ENCODE measurements at regions not wholly inside any gene's neighbourhood (a gene's known extent, or its start where the extent isn't known, plus 50 kb on each side); places are given as distances from the start of the nearest gene placed in this dataset.

DNA sequence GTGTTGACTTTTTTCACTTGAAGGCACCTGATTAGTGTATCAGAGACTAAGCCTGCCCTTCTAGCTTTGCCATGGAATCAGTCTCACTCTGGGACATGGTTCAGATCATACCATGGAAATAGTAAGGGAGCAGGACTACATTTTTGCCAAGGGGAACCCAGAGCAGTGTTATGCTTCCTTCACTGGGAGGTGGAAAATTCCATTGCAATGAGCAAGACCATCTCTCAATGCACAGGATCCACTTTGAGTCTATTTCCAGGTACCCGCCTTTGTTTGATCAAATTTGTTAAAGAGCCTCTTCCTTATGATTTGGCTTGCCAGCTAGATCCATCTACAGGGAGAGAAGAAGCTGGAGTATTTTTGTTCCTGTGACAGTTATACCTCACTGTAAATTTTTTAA is 395.8 kb downstream of the MTX2 start:
- ATAC-seq: peak; percentile 83
- CTCF ChIA-PET: interaction anchor here (1.3 kb wide), 1 partner anchor 11 kb away, joined by 7 read pairs; no protein-coding TSS in a partner anchor

GRCh38 chr2:176668912-176669311 is 399.7 kb downstream of the MTX2 start:
- Histone ChIP-seq H4K20me1 (ENCODE audit: low read length) (no peaks in the 10 kb centered on the region), H3K4me1 (ENCODE audit: insufficient read depth, low read length) (peaks cover 11% of the 10 kb centered on the region), H3K9me2 (replicated peaks; ENCODE audit: low read length) (no peaks in the 10 kb centered on the region), H3K27ac (ENCODE audit: low read length) (no peak overlapping the region), H3K36me3 (ENCODE audit: low read depth, low read length) (no peaks in the 10 kb centered on the region), H3K79me2 (ENCODE audit: low read length) (no peaks in the 10 kb centered on the region), H2AFZ (ENCODE audit: low read length) (no peak overlapping the region), H3K4me2 (ENCODE audit: low read length) (no peak overlapping the region), H3K27me3 (ENCODE audit: low read length) (peaks cover 8% of the 10 kb centered on the region; the same call in 1 of the 2 replicates), H3K4me3 (ENCODE audit: low read length) (no peak overlapping the region), H3F3A (ENCODE audit: low read length, unreplicated experiment) (no peaks in the 10 kb centered on the region), H3K9me3 (ENCODE audit: low read length) (no peaks in the 10 kb centered on the region), H3K9ac (ENCODE audit: low read length) (no peak overlapping the region)
- DNase-seq (no peak), ATAC-seq (no peak)
- intact Hi-C loops (cut with micrococcal nuclease): no loop called here
- TF ChIP-seq EZH2phosphoT487 (IDR thresholded peaks at IDR 0.05; ENCODE audit: borderline replicate concordance, low read length): no peak
- CTCF ChIA-PET: no interaction called here
- no TSS peak for BruUV-seq (replicated peaks)
- POLR2A ChIA-PET (ENCODE audit: unreplicated experiment): no interaction called here

More for the DNA sequence above, 395.8 kb downstream of the MTX2 start:
- POLR2A ChIA-PET (ENCODE audit: unreplicated experiment): no interaction called here
- no peak overlapping the region for H3K4me3 ChIP-seq (ENCODE audit: low read length)
- no peaks in the 10 kb centered on the region for H3K9me3 ChIP-seq (ENCODE audit: low read length)
- peaks cover 8% of the 10 kb centered on the region; the same call in 1 of the 2 replicates for H3K27me3 ChIP-seq (ENCODE audit: low read length)
- no peak overlapping the region for H2AFZ ChIP-seq (ENCODE audit: low read length)
- no peaks in the 10 kb centered on the region for H4K20me1 ChIP-seq (ENCODE audit: low read length)
- peak overlapping the region; percentile 40; the same call in 1 of the 2 replicates for H3K4me2 ChIP-seq (ENCODE audit: low read length)
- no TSS peak for BruUV-seq (replicated peaks)
- H3F3A ChIP-seq (ENCODE audit: low read length, unreplicated experiment): no peaks in the 10 kb centered on the region
- H3K4me1 ChIP-seq (ENCODE audit: insufficient read depth, low read length): peaks cover 11% of the 10 kb centered on the region
- no peaks in the 10 kb centered on the region for H3K79me2 ChIP-seq (ENCODE audit: low read length)
- no peak overlapping the region for H3K9ac ChIP-seq (ENCODE audit: low read length)
- H3K9me2 ChIP-seq (replicated peaks; ENCODE audit: low read length): no peaks in the 10 kb centered on the region
- peak; percentile 46 for DNase-seq
- intact Hi-C loops (cut with micrococcal nuclease): no loop called here
- TF ChIP-seq CTCF (conservative IDR thresholded peaks at IDR 0.05; ENCODE audit: low read depth, low read length) (no peak), EZH2 (IDR thresholded peaks at IDR 0.05; ENCODE audit: low read length, unreplicated experiment) (no peak), EZH2phosphoT487 (IDR thresholded peaks at IDR 0.05; ENCODE audit: borderline replicate concordance, low read length) (no peak)
- H3K36me3 ChIP-seq (ENCODE audit: low read depth, low read length): no peaks in the 10 kb centered on the region
- no peak overlapping the region for H3K27ac ChIP-seq (ENCODE audit: low read length)

GRCh38 chr2:176669398-176670174 is 400.3 kb downstream of the MTX2 start:
- H3K4me1 ChIP-seq (ENCODE audit: insufficient read depth, low read length): peaks cover 7% of the 10 kb centered on the region
- H3K9me3 ChIP-seq (ENCODE audit: low read length): no peaks in the 10 kb centered on the region
- no peak for DNase-seq
- TF ChIP-seq EZH2 (IDR thresholded peaks at IDR 0.05; ENCODE audit: low read length, unreplicated experiment): no peak
- no peak for TF ChIP-seq EZH2phosphoT487 (IDR thresholded peaks at IDR 0.05; ENCODE audit: borderline replicate concordance, low read length)
- TF ChIP-seq CTCF (conservative IDR thresholded peaks at IDR 0.05; ENCODE audit: low read depth, low read length): no peak
- peaks cover 8% of the 10 kb centered on the region; the same call in 1 of the 2 replicates for H3K27me3 ChIP-seq (ENCODE audit: low read length)
- no peaks in the 10 kb centered on the region for H4K20me1 ChIP-seq (ENCODE audit: low read length)
- H3K9ac ChIP-seq (ENCODE audit: low read length): no peak overlapping the region
- no peak overlapping the region for H3K4me2 ChIP-seq (ENCODE audit: low read length)
- CTCF ChIA-PET: no interaction called here
- no peaks in the 10 kb centered on the region for H3K79me2 ChIP-seq (ENCODE audit: low read length)
- BruUV-seq (replicated peaks): no TSS peak
- intact Hi-C loops (cut with micrococcal nuclease): no loop called here
- H2AFZ ChIP-seq (ENCODE audit: low read length): no peak overlapping the region
- H3K36me3 ChIP-seq (ENCODE audit: low read depth, low read length): no peaks in the 10 kb centered on the region
- ATAC-seq: no peak
- no peaks in the 10 kb centered on the region for H3F3A ChIP-seq (ENCODE audit: low read length, unreplicated experiment)
- POLR2A ChIA-PET (ENCODE audit: unreplicated experiment): no interaction called here
- no peak overlapping the region for H3K27ac ChIP-seq (ENCODE audit: low read length)
- H3K4me3 ChIP-seq (ENCODE audit: low read length): no peak overlapping the region
- H3K9me2 ChIP-seq (replicated peaks; ENCODE audit: low read length): no peaks in the 10 kb centered on the region
